NCI-H128 (cell line): ENCODE measurements at regions not wholly inside any gene's neighbourhood (a gene's known extent, or its start where the extent isn't known, plus 50 kb on each side); places are given as distances from the start of the nearest gene placed in this dataset.
"Not testable (repeated sequence)": the region's sequence is repeated elsewhere in the genome, so short reads cannot be mapped to it uniquely, and the experiment has no call there.

Experiments
- DNase-seq: peaks from one replicate; lab custom pipeline; 2025; ENCODE audit not compliant: unreplicated experiment; lab: John Stamatoyannopoulos, UW

GRCh38 chr2:128593879-128594650, 275.4 kb upstream of the HS6ST1 start:
- DNase-seq = no peak

GRCh38 chr2:128594651-128594910, 275.9 kb upstream of the HS6ST1 start:
- DNase-seq = no peak

- no peak for DNase-seq
Observed at GRCh38 chr2:128594953-128595677, 276.4 kb upstream of the HS6ST1 start.

GRCh38 chr2:128595763-128596395, 277.2 kb upstream of the HS6ST1 start:
- DNase-seq = no peak

GRCh38 chr2:128596396-128597120, 277.9 kb upstream of the HS6ST1 start:
- no peak for DNase-seq

GRCh38 chr2:128597121-128597762, 278.6 kb upstream of the HS6ST1 start:
- DNase-seq = no peak

- DNase-seq = not testable (repeated sequence)
Observed at GRCh38 chr2:128598260-128598659, 279.6 kb upstream of the HS6ST1 start.

- DNase-seq = no peak
Observed at GRCh38 chr2:128598862-128599441, 280.3 kb upstream of the HS6ST1 start.

GRCh38 chr2:128599700-128600099, 281.0 kb upstream of the HS6ST1 start:
- no peak for DNase-seq

GRCh38 chr2:128600581-128601297, 282.1 kb upstream of the HS6ST1 start:
- no peak for DNase-seq

- DNase-seq = no peak
Observed at GRCh38 chr2:128601298-128602037, 282.8 kb upstream of the HS6ST1 start.

- no peak for DNase-seq
Observed at GRCh38 chr2:128602038-128602698, 283.5 kb upstream of the HS6ST1 start.

GRCh38 chr2:128602699-128603101, 284.0 kb upstream of the HS6ST1 start:
- no peak for DNase-seq

- no peak for DNase-seq
Observed at GRCh38 chr2:128603411-128603924, 284.8 kb upstream of the HS6ST1 start.

GRCh38 chr2:128604045-128604444, 285.4 kb upstream of the HS6ST1 start:
- no peak for DNase-seq

- not testable (repeated sequence) for DNase-seq
Observed at GRCh38 chr2:128604581-128604980, 285.9 kb upstream of the HS6ST1 start.

- no peak for DNase-seq
Observed at GRCh38 chr2:128605421-128605820, 286.8 kb upstream of the HS6ST1 start.

GRCh38 chr2:128605931-128606330, 287.3 kb upstream of the HS6ST1 start:
- no peak for DNase-seq

GRCh38 chr2:128606837-128607236, 288.2 kb upstream of the HS6ST1 start:
- no peak for DNase-seq
